ENCODE measurements at regions not wholly inside any gene's neighbourhood (a gene's known extent, or its start where the extent isn't known, plus 50 kb on each side); places are given as distances from the start of the nearest gene placed in this dataset.

DNA sequence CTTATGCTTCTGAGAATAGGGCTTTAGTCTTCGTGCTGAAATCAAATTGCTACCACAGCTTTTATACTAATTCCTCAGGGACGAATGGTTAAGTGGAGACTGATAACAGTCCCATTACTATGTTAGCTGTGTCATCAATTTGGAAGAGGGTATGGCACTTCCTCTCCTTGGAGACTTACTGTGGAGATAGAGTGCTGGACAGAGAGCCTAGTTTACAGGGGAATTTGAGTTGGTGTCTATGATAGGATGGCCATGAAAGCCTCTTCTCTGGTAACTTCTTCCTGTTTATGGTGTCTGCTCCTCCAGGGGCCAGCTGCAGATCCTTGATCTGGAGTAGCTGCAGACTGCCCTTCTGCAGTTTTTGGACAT lies 167.7 kb downstream of the ZNF518B start:
- TF ChIP-seq, protein P1, sequence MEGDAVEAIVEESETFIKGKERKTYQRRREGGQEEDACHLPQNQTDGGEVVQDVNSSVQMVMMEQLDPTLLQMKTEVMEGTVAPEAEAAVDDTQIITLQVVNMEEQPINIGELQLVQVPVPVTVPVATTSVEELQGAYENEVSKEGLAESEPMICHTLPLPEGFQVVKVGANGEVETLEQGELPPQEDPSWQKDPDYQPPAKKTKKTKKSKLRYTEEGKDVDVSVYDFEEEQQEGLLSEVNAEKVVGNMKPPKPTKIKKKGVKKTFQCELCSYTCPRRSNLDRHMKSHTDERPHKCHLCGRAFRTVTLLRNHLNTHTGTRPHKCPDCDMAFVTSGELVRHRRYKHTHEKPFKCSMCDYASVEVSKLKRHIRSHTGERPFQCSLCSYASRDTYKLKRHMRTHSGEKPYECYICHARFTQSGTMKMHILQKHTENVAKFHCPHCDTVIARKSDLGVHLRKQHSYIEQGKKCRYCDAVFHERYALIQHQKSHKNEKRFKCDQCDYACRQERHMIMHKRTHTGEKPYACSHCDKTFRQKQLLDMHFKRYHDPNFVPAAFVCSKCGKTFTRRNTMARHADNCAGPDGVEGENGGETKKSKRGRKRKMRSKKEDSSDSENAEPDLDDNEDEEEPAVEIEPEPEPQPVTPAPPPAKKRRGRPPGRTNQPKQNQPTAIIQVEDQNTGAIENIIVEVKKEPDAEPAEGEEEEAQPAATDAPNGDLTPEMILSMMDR (IDR thresholded peaks at IDR 0.05 in 2 of 3, conservative IDR thresholded peaks at IDR 0.05 in 1 of 3; ENCODE audit: borderline replicate concordance in 1 of 3, insufficient read depth in 1 of 3, low read depth in 2 of 3, low read length in 2 of 3), result no peak
- no peak for TF ChIP-seq POLR2A (IDR thresholded peaks at IDR 0.05; ENCODE audit: borderline replicate concordance, extremely low read depth, insufficient read depth, insufficient read length)
- TF ChIP-seq ZFX (IDR thresholded peaks at IDR 0.05), result no peak
- no peak for TF ChIP-seq POLR2AphosphoS5 (IDR thresholded peaks at IDR 0.05; ENCODE audit: low read depth, low read length)
- no peak for TF ChIP-seq CEBPB (IDR thresholded peaks at IDR 0.05; ENCODE audit: low read depth)
- TF ChIP-seq TCF7L2 (IDR thresholded peaks at IDR 0.05; ENCODE audit: borderline replicate concordance, extremely low read depth, insufficient read depth, insufficient read length), result no peak
- TF ChIP-seq EZH2 (IDR thresholded peaks at IDR 0.05), result no peak
- TF ChIP-seq ELF1 (IDR thresholded peaks at IDR 0.05; ENCODE audit: borderline replicate concordance, low read depth), result no peak
- TF ChIP-seq EZH2phosphoT487 (IDR thresholded peaks at IDR 0.05; ENCODE audit: borderline replicate concordance), result no peak
- TF ChIP-seq ZNF274 (IDR thresholded peaks at IDR 0.05; ENCODE audit: low read depth, low read length), result no peak

Measured in HCT116 (cell line).